ENCODE measurements at regions not wholly inside any gene's neighbourhood (a gene's known extent, or its start where the extent isn't known, plus 50 kb on each side); places are given as distances from the start of the nearest gene placed in this dataset.

DNA sequence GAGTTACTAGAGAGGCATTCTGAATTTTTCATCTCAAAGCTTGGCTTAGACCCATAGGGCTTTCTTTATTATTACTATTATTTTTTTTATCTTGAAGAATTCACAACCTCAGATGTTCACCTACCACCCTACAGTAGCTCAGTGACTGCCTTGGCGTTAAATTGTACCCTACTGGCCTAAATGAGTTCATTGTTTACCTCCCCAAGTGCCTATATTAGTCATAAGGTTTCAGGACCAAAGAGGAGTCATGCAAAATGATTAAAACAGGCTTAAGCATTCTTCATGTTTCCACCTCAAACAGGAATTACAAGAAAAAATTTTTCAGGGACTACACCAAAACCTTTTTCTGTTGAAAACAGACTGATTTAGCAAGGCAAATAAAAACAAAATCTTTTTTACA lies 751.5 kb downstream of the SQOR start:
- H3K27ac Mint-ChIP-seq = no peak overlapping the region
- H3K27me3 Mint-ChIP-seq = no peaks in the 10 kb centered on the region
- H3K36me3 Mint-ChIP-seq (ENCODE audit: low read depth) = no peaks in the 10 kb centered on the region
- no peaks in the 10 kb centered on the region for H3K4me1 Mint-ChIP-seq (ENCODE audit: low read depth)
- H3K4me3 Mint-ChIP-seq = no peak overlapping the region
- H3K9me3 Mint-ChIP-seq = peaks cover 4% of the 10 kb centered on the region

DNA sequence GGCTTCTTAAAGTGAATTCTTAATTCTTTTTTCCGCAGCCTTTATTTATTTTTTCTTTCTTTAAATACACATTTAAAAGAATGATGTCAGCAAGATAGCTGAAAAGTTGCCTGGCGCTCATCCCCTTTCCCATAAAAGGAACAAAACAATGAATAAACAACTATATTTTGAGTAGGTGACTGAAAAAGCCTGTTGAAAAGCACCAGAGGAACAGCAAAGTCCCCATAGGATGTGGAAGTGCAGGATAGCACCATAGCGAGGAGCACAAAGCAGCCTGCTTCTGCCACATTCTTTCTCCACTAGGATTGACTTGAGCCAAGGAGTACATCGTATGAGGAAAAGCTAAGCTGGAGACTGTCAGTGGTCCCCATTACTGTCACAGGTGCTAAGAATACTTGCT lies 754.9 kb downstream of the SQOR start:
- H3K27ac Mint-ChIP-seq = no peak overlapping the region

DNA sequence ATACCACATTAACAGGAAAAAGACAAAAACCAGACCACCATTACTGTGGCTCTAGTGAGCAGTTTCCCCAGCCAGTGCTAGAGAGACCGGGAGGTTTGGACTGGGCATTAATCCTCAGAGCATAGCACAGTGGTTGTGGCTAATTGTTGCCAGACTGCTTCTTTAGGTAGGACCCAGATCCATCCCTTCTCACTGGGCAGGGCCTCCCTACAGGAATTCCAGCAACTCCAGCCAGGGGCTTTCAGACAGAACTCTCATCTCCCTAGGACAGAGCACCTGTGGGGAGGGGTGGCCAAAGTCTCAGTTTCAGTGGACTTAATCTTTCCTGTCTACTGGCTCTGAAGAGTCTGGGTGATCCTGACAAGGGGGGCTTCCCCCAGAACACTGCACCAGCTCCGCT lies 759.6 kb downstream of the SQOR start:
- H3K4me1 Mint-ChIP-seq (ENCODE audit: low read depth) = no peaks in the 10 kb centered on the region
- H3K36me3 Mint-ChIP-seq (ENCODE audit: low read depth) = no peaks in the 10 kb centered on the region
- H3K4me3 Mint-ChIP-seq = no peak overlapping the region
- H3K27ac Mint-ChIP-seq = no peak overlapping the region
- no peaks in the 10 kb centered on the region for H3K27me3 Mint-ChIP-seq
- peaks cover 11% of the 10 kb centered on the region for H3K9me3 Mint-ChIP-seq

More for the DNA sequence above, 754.9 kb downstream of the SQOR start:
- Mint-ChIP-seq H3K27me3 (no peaks in the 10 kb centered on the region), H3K9me3 (peaks cover 4% of the 10 kb centered on the region), H3K4me1 (ENCODE audit: low read depth) (no peaks in the 10 kb centered on the region), H3K4me3 (no peak overlapping the region), H3K36me3 (ENCODE audit: low read depth) (no peaks in the 10 kb centered on the region)

DNA sequence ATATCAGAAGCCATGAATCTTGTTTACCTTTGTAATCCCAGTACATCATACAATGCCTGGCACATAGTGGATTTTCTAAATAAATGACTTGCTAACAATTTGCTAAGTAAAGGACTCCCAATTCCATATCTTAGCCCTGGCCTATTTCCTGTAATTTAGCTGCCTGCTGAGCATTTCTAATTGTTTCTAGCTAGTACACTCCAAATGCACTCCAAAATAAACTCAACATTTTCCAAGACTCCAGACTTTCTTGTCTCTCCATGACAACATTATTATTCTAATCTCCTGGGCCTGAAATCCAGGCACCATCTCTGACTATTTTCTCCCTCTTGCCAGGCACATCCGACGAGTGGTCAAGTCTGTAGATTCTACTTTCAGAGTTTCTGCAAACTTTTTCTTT lies 773.5 kb downstream of the SQOR start:
- H3K4me1 Mint-ChIP-seq (ENCODE audit: low read depth) = no peaks in the 10 kb centered on the region
- H3K27ac Mint-ChIP-seq = no peak overlapping the region
- no peaks in the 10 kb centered on the region for H3K27me3 Mint-ChIP-seq
- H3K9me3 Mint-ChIP-seq = peaks cover 3% of the 10 kb centered on the region
- H3K4me3 Mint-ChIP-seq = no peak overlapping the region
- H3K36me3 Mint-ChIP-seq (ENCODE audit: low read depth) = no peaks in the 10 kb centered on the region

DNA sequence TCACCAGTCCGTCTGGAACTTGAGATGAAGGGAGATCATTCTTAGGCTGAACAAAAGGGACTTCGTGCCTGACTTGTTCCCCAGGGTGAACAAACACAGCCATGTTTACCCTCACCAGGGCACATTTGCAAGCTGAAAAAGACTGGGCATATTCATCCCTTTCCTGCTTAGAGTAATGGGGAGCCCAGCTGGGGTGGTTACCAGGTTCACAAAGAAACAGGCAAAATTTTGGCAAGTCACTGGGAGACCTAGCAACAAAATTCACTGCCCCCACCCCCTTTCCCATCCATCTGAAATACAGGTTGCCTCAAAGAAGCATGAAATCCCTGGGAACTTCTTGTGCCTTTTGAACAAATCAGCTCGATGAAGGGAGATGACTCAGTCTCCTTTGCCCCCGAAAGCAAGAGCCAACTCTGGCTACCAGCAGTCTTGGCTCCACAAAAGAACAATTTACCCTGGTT lies 775.0 kb downstream of the SQOR start:
- peaks cover 3% of the 10 kb centered on the region for H3K9me3 Mint-ChIP-seq
- no peak overlapping the region for H3K27ac Mint-ChIP-seq
- no peaks in the 10 kb centered on the region for H3K4me1 Mint-ChIP-seq (ENCODE audit: low read depth)
- no peaks in the 10 kb centered on the region for H3K36me3 Mint-ChIP-seq (ENCODE audit: low read depth)
- no peak overlapping the region for H3K4me3 Mint-ChIP-seq
- no peaks in the 10 kb centered on the region for H3K27me3 Mint-ChIP-seq

DNA sequence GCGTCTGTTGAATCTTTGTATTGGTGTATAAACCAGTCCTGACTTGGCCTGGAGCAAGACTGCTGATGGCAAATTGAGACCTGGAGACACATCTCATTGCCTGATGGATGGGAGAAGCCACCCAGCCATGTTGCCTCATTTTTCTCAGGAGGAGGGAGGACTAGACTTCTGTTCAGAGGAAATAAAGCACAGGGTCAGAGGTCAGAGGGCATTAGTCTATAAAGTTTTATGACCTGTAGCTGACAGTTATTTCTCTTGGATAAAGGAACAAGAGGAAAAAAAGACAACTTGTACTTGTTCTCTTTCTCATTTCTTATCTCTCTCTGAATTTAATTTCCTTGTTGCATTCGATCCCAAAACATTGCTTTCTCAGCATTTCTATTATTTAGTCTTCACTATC lies 775.9 kb downstream of the SQOR start:
- Mint-ChIP-seq H3K9me3 (peaks cover 3% of the 10 kb centered on the region), H3K36me3 (ENCODE audit: low read depth) (no peaks in the 10 kb centered on the region), H3K4me1 (ENCODE audit: low read depth) (no peaks in the 10 kb centered on the region), H3K4me3 (no peak overlapping the region), H3K27me3 (no peaks in the 10 kb centered on the region), H3K27ac (no peak overlapping the region)

DNA sequence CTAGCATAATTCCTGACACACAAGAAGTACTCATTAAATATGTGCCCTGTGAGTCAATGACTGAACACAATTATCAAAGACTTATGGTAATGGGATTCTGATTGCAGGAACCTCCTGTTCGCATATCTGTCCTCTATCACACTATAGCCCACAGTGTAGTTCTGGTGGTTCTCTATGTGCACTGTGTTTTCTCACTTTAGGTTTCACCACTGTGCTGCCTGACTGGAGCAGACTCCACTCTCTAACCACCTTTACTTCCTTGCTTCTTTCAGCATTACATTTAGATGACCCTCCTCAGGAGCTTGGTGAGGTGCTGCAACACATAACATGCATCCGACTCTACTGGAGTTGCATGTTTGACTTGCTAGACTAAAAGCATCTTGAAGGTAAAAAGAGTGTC lies 777.1 kb downstream of the SQOR start:
- Mint-ChIP-seq H3K36me3 (ENCODE audit: low read depth) (no peaks in the 10 kb centered on the region), H3K27me3 (no peaks in the 10 kb centered on the region), H3K4me1 (ENCODE audit: low read depth) (no peaks in the 10 kb centered on the region), H3K4me3 (no peak overlapping the region), H3K27ac (no peak overlapping the region), H3K9me3 (peaks cover 3% of the 10 kb centered on the region)

DNA sequence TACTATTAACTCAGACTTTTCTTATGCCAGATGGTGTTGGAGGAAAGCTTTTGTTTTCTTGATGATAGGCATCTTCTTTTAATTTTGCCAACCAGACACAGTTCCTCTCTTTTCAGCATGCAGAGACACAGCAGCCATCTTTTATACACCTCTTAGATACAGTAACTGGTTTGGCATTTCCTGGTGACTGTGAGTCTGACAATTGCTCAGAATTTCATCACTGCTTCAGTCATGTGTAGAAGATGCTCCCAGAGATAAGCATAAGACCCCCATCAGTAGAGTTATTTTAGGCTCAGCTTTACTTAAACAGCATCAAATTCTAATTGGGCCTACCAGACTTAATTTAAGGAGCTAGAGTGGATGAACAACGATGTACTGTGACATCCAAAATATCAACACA lies 779.0 kb downstream of the SQOR start:
- no peaks in the 10 kb centered on the region for H3K4me1 Mint-ChIP-seq (ENCODE audit: low read depth)
- H3K4me3 Mint-ChIP-seq = no peak overlapping the region
- H3K36me3 Mint-ChIP-seq (ENCODE audit: low read depth) = no peaks in the 10 kb centered on the region
- H3K27ac Mint-ChIP-seq = no peak overlapping the region
- peaks cover 3% of the 10 kb centered on the region for H3K9me3 Mint-ChIP-seq
- H3K27me3 Mint-ChIP-seq = no peaks in the 10 kb centered on the region

DNA sequence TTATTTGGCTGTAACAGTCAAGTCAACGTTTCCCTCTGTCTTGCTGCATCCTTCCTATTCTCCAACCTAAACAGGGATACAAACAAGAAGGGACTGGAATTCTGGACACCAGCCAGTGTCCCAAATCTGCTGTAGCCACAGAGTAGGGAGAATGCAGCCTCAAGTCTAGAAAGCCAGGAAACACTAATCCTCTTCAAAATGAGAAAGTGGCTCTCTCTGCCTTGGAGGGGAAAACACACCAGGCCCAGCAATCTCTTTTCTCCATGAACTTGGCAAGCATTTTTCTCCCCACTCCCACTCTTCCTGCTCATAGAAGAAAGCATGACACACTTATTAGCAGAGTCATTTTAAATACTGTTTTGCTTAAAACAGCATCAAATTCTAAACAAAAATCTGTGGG lies 781.7 kb downstream of the SQOR start:
- no peaks in the 10 kb centered on the region for H3K4me1 Mint-ChIP-seq (ENCODE audit: low read depth)
- H3K27me3 Mint-ChIP-seq = no peaks in the 10 kb centered on the region
- H3K27ac Mint-ChIP-seq = no peak overlapping the region
- no peak overlapping the region for H3K4me3 Mint-ChIP-seq
- no peaks in the 10 kb centered on the region for H3K36me3 Mint-ChIP-seq (ENCODE audit: low read depth)
- H3K9me3 Mint-ChIP-seq = peaks cover 3% of the 10 kb centered on the region

DNA sequence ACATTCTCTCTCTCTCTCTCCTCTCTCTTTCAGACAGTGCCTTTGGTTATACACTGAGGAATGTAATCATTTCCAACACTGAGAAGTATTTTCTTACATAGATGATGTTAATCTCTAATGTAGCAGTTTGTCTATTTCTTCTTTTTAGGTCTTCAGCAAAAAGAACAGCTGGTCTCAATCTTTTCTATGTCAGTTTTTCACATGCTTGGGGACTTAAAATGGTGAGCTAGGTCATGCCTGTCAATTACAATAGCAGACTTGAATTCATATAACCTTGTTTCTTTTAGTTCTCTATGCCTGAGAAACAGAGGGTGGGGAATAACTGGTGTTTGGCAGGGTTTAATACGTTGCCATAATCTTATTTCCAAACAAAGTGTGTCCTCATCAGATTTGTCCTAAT lies 786.2 kb downstream of the SQOR start:
- Mint-ChIP-seq H3K4me1 (ENCODE audit: low read depth) (no peaks in the 10 kb centered on the region), H3K27ac (no peak overlapping the region), H3K27me3 (no peaks in the 10 kb centered on the region), H3K4me3 (no peak overlapping the region), H3K9me3 (peaks cover under 1% of the 10 kb centered on the region), H3K36me3 (ENCODE audit: low read depth) (no peaks in the 10 kb centered on the region)

DNA sequence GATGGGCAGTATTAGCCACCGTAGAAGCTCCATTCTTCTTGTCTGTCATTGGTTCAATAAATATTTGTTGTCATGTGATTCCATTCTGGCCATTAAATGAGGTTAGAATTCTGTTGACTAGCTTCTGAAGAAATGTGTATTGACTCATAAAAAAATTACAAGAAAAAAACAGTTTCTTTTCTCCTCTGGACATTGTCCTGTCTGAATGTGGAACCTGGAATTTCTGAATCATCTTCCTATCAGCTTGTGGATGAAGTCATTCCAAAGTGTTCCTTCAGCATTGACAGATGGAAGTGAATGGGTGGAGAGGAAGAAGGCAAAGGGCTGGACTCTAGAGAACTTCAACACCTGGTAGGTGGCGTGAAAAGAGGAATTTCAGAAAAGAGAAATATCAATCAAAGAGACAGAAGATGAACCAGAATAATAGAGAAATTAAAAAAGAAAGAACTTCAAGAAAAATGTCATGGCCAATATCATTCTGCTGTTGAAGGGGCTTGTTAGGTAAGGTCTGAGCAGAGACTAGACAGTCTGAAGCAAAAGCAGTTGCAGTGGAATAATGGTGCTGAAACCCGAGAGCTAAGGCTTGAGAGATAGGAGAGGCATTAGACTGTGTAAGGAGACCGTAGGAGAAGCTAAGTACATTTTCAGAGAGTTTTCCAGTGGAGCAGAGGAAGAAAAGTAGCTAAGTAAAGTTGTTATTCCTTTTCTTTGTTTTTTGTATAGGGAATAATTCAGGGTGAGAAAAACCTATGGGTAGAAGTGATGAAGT lies 806.6 kb downstream of the SQOR start:
- H3K4me3 Mint-ChIP-seq = no peak overlapping the region
- no peaks in the 10 kb centered on the region for H3K36me3 Mint-ChIP-seq (ENCODE audit: low read depth)
- H3K9me3 Mint-ChIP-seq = peaks cover 19% of the 10 kb centered on the region
- no peaks in the 10 kb centered on the region for H3K27me3 Mint-ChIP-seq
- H3K4me1 Mint-ChIP-seq (ENCODE audit: low read depth) = no peaks in the 10 kb centered on the region
- H3K27ac Mint-ChIP-seq = no peak overlapping the region

DNA sequence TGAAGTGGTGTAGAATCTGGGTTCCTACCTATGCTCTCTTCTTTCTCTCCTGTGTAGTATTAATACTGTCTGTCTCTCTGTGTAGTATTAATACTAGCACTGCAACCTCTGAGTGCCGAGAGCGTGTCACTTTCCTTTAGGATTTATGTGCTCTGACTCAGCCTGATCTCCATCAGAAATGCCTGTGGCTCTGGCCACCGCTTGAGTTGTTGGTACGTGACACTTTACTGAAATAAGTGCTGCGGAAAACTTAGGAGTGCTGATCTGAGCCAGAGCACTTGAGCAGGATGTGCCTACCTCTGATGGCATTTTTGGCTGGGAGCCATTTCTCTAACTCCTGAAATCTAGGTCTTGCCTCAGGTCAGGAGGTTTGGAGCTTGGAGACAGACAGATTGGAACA lies 807.4 kb downstream of the SQOR start:
- no peaks in the 10 kb centered on the region for H3K27me3 Mint-ChIP-seq
- H3K4me3 Mint-ChIP-seq = no peak overlapping the region
- H3K27ac Mint-ChIP-seq = no peak overlapping the region
- H3K9me3 Mint-ChIP-seq = peaks cover 19% of the 10 kb centered on the region
- no peaks in the 10 kb centered on the region for H3K36me3 Mint-ChIP-seq (ENCODE audit: low read depth)
- no peaks in the 10 kb centered on the region for H3K4me1 Mint-ChIP-seq (ENCODE audit: low read depth)

DNA sequence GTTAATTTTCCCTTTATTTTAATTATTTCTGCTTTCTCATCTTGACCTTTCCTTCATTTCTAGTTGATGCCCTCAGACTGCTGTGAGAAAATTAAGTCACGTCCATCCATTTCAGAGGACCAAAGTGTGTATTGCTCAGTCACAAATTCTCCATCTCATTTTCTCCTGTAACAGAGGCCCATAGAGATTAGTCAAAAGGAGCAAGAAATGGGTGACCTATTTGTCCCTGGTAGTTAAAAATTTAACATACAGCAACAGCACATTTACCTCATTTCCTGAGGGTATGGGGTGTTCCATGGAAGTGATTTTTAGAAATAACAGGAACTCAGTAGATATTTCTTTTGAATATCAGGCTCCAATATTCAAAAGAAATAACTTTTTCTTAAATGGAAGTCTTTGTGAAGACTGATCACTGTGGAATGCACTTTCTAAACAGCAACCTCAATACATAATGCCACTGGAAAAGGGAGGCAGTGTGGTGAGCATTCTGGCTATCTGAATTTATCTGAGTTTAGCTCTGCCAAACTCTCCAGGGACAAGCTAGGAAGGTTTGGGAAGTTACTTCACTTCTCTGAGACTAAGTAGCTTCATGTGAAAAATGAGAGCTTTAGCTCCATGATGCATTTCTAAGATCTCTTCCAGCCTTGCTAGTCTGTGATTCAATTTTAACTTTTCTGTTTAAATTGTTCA lies 808.2 kb downstream of the SQOR start:
- no peak overlapping the region for H3K27ac Mint-ChIP-seq

DNA sequence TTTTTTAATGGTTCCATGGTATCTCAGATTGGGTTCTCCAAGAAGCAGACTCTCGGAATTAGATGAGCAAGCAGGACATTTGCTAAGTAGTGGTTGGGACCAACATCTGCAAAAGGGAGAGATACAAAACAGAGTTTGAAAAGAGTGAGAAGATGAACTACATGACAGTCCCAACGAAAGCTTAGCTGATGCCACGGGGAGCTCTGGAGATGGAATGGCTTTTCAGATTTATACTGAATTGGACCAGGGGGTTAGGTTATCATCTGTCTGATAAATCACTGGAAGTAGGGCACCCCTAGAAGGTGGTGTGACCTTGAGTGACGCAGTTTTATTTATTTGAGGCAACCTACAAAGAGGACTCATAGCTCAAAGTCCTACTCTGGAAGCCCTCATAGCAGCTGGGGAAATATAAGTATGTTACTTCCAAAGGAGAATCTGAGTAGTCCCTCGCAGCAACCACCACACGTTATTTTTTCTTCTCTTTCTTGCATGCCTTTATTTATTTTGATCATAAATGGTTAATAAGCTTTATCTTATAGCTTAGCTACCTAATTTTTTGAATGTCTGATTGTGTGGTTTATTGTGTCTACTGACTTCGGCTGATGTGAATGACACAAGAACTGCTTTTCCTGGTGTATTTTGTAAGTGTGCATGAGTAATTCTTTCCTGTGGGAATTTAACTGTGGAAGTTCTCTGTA lies 815.4 kb downstream of the SQOR start:
- H3K27ac Mint-ChIP-seq = no peak overlapping the region
- H3K9me3 Mint-ChIP-seq = peaks cover 7% of the 10 kb centered on the region
- no peaks in the 10 kb centered on the region for H3K36me3 Mint-ChIP-seq (ENCODE audit: low read depth)
- H3K27me3 Mint-ChIP-seq = no peaks in the 10 kb centered on the region
- H3K4me1 Mint-ChIP-seq (ENCODE audit: low read depth) = no peaks in the 10 kb centered on the region
- no peak overlapping the region for H3K4me3 Mint-ChIP-seq

More for the DNA sequence above, 808.2 kb downstream of the SQOR start:
- H3K9me3 Mint-ChIP-seq = peaks cover 19% of the 10 kb centered on the region
- H3K36me3 Mint-ChIP-seq (ENCODE audit: low read depth) = no peaks in the 10 kb centered on the region
- no peak overlapping the region for H3K4me3 Mint-ChIP-seq
- H3K4me1 Mint-ChIP-seq (ENCODE audit: low read depth) = no peaks in the 10 kb centered on the region
- no peaks in the 10 kb centered on the region for H3K27me3 Mint-ChIP-seq

DNA sequence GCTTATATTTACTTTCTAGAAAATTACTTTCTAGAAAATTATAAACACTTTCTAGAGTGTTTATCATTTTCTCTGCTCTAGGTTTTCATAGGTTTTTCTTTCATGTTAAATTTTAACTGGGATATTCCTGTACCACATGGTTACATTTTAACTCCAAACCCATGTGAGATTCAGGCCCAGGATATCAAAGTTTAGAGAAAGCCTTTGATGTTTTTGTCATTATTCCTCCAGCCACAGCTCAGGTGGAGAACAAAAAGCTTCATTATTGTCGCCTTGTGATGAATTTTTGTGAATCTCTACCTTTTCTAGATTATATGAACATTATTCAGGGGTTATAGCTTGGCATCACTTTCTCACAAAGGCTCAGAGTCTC lies 816.0 kb downstream of the SQOR start:
- Mint-ChIP-seq H3K27me3 (no peaks in the 10 kb centered on the region), H3K27ac (no peak overlapping the region), H3K36me3 (ENCODE audit: low read depth) (no peaks in the 10 kb centered on the region), H3K4me1 (ENCODE audit: low read depth) (no peaks in the 10 kb centered on the region), H3K4me3 (no peak overlapping the region), H3K9me3 (peaks cover 4% of the 10 kb centered on the region)
